OCI-LY1 (cell line): ENCODE measurements at regions not wholly inside any gene's neighbourhood (a gene's known extent, or its start where the extent isn't known, plus 50 kb on each side); places are given as distances from the start of the nearest gene placed in this dataset.

Source experiments
- CTCF ChIP-seq: fragments of 200-600 bp; sonication (generic), shearing (Covaris generic); IDR thresholded peaks from 2 replicates; pipeline ENCODE4 v1.5.1; 2017; ENCODE audit warnings: mild to moderate bottlenecking, antibody characterized with exemption, low read length, moderate library complexity, mixed read lengths
- EZH2 ChIP-seq: fragments of 200-600 bp; sonication (generic), shearing (Covaris generic); IDR thresholded peaks from 2 replicates; pipeline ENCODE4 v1.8.0; 2017; ENCODE audit warnings: borderline replicate concordance, mixed run types, mild to moderate bottlenecking, antibody characterized with exemption, low read length, moderate library complexity, mixed read lengths

GRCh38 chr3:41018855-41019254 is 180.4 kb upstream of the CTNNB1 start:
- TF ChIP-seq CTCF (no peak), EZH2 (no peak)
